Endothelial cell of hepatic sinusoid (primary cell): ENCODE measurements at regions not wholly inside any gene's neighbourhood (a gene's known extent, or its start where the extent isn't known, plus 50 kb on each side); places are given as distances from the start of the nearest gene placed in this dataset.

Experiments used
- in situ Hi-C: cut with HindIII; loops from 2 replicates; pipeline ENCODE4 v1.10.0; 2017; ENCODE audit warnings: low sequenced_read_pairs

DNA sequence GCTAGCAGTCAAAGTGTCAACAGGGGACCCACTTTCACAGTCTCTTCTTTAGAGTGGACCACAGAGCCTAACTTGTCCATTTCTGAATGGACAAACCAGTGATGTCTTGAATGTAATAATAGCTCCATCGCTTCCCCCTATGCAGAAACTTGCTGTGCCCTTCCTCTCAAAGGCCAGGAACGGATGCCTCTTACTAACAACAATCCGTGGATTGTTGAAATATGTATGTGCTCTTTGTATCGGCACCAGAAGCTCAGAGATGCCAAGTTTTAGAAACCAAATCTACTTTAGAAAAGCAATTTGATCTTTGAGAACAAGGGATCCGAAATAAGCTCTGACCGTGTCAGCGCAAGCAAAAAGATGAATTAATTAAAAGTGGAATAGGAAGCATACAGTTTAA lies 259.5 kb upstream of the POU2AF2 start:
- in situ Hi-C loops, result no loop called here

DNA sequence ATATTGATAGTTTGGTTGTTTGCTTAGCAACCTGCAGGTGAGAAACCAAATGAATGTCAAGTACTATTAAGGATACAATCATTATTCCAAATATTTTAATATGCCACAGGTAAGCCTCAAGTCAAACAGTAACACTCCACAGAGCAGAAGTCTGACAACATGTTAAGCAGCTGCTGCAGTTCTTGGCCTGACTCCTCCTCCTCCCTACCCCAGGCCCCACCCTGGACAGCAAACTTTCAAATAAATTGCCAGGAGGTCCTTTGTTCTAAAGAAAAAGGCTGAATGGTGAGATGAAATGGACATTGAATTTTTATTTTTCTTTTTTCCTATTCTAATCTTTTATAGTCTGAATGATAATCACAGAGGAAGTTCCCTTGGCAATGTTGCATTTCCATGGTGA lies 260.0 kb upstream of the POU2AF2 start:
- in situ Hi-C loops, result no loop called here

GRCh38 chr11:110984693-110985092 lies 260.8 kb upstream of the POU2AF2 start:
- in situ Hi-C loops, result no loop called here

GRCh38 chr11:110984147-110984546 lies 261.4 kb upstream of the POU2AF2 start:
- in situ Hi-C loops, result no loop called here

DNA sequence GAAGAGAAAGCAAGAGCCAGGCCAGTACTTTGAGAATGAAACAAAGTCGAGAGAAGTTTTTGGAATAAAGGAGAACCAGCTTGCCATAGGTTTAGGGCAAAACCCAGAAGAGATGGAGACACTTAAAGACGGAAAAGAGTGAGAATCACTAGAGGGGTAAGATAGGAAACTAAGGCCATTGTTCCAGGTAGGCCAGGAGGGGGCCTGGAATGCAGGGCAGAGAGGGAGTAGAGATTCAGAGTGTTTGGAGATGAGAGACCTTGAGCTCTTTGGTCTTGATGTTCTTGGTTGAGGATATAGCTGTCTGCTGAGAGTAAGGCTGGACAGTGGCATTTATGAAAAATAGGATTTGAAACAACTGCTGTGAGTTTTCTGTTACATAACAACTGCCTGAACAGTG lies 263.3 kb upstream of the POU2AF2 start:
- in situ Hi-C loops, result no loop called here

DNA sequence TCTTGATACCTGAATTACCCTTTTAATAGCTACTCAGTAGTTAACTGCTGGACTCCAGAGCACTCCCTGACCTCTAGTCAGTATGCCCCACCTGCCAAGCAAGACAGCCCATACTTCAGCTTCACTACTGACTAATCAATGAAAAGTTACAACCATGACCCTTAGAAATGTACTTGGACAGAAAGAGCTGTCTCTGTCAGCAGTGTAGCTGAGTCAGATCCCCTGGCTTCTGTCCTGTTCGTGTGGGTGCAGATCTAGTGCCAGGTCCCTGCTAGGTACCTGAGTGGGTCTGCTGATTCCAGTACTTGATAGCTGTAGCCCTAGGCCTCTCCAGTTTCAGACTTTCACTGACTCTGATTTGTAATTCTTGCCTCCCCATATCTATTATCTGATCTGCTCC lies 265.8 kb upstream of the POU2AF2 start:
- in situ Hi-C loops, result no loop called here

DNA sequence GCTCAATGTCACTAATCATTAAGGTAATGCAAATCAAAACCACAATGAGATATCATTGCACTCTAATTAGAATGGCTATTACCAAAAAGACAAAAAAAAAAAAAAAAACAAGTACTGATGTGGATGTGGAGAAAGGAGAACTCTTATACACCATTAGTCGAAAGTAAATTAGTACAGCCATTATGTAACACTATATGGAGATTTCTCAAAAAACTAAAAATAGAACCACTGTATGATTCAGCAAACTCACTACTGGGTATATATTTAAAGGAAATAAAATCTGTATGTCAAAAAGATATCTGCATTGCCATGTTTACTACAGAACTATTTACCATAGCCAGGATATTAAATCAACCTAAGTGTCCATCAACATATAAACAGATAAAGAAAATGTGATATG lies 265.4 kb upstream of the ARHGAP20 start:
- in situ Hi-C loops, result no loop called here

DNA sequence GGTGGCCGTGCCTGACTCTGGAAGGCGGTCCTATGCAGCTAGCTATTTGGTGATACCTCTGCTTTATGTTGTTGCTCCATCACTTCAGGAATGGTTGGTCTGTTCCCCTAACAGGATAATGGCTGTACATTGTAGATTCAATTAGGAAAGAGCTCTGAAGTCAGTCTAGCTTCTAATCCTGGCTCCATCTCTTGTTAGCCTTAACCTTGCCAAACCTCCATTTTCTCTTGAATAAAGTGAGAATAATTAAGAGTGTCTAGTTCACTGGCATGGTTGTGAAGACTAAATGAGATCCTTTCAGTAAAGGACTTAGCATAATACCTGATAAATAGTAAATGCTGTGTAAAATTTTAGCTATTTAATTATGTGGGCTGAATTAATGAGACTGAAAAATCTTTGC lies 262.5 kb upstream of the ARHGAP20 start:
- in situ Hi-C loops, result no loop called here

DNA sequence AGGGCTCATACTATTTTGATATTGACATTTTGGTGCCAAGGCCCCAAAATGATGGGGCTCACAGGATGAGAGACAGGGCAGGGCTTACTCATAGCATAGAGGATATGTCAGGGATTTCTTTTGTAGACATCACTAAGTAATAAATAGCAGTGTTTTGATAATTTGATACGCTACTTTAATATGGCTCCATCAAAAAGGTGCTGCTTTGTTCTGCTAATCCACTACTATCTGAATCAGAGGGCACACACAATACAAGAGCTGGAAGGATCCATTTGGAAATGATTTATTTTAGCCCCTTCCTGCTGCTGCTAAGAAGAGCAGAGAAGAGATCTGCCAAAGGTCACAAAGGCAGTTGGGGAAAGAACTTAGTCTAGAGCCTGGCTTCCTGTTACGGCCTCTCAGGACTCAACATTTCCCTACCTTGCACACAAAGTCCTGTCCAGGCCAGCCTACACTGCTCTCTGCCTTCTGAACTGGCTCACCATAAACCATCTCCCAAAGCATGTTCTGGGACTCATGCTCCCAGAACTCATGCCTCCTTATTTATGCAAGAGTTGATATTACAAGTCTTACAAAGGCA lies 261.3 kb upstream of the ARHGAP20 start:
- in situ Hi-C loops, result no loop called here

DNA sequence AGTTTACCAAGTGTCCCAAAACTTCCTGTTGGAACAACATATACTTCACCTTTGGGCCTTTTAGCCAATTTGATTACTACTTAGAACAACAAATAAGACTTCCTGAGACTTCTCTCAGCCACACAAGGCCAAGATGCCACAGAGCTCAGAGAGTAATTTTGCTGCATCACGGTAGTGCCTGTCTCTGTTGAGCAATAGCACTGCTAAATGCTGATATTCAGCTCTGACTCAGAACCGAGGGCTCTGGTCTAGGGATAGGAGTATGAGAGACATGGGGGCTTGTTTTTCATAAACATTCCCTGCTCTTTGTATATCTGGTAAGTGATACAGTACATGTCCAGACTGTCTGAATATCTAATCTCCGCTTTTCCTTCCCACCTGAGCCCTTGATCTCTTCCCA lies 260.4 kb upstream of the ARHGAP20 start:
- in situ Hi-C loops, result no loop called here

DNA sequence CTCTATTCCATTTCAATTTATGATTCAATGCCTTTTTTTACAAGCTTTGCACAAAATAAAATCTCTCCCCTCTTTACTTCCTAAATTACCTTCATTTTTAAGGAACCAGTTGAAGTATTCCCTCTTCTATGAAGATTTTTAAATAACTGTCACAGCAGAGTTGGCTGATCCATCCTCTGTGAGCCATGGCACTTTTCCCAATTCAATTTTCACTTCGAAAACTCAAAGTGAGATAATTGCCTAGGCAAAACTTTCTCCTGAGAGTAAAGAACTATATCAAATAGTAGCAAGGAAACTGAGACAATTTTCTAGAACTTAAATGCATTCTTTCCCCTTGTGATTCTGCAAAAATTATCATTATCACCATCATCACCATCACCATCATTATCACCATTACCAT lies 259.9 kb upstream of the ARHGAP20 start:
- in situ Hi-C loops, result no loop called here

- in situ Hi-C loops, result no loop called here
These were observed 258.9 kb upstream of the ARHGAP20 start for GRCh38 chr11:110971140-110971539.

- in situ Hi-C loops, result no loop called here
These were observed 256.3 kb upstream of the ARHGAP20 start for GRCh38 chr11:110968348-110969062.

DNA sequence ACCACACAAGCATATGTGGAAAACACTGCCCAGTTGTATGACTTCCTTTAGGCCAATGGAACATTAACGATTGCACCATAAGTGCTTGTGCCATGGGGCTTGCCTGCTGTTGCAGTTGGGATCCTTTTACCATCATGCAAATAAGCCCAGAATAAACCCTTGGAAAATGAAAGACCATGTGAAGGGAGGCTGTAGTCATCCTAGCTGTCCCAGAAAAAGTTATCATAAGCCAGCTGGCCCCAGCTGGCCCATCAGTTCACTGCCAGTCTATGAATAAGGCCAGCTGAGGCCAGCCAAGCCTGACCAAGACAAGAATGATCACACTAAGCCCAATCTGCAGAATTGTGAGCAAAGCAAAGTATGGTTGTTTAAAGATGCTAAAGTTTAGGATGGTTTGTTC lies 253.9 kb upstream of the ARHGAP20 start:
- in situ Hi-C loops, result no loop called here

DNA sequence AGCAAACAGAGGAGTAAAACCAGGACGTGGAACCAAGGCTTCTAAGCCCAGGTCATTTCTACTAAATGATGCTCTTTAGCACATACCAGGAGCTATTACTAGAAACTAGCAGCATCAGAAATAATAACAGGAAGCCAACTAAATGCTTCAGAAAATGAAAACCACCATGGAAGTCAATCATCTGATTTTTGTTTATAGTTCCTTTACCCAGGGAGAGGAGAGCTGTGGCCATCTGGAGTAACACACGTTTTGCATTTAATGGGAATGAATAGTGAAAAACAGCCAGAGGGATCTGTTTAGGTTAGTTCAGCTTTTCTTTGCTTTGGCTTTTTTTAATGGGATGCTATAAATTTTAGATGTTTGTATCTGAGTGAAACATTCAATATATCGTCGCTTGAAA lies 250.7 kb upstream of the ARHGAP20 start:
- in situ Hi-C loops, result no loop called here

- in situ Hi-C loops, result no loop called here
These were observed 247.9 kb upstream of the ARHGAP20 start for GRCh38 chr11:110960167-110960566.

- in situ Hi-C loops, result no loop called here
These were observed 246.0 kb upstream of the ARHGAP20 start for GRCh38 chr11:110958216-110958615.

GRCh38 chr11:110955776-110956175 lies 243.5 kb upstream of the ARHGAP20 start:
- in situ Hi-C loops, result no loop called here

- in situ Hi-C loops, result no loop called here
These were observed 239.8 kb upstream of the ARHGAP20 start for GRCh38 chr11:110951950-110952503.

- in situ Hi-C loops, result no loop called here
These were observed 239.1 kb upstream of the ARHGAP20 start for GRCh38 chr11:110951037-110951949.

- in situ Hi-C loops, result no loop called here
These were observed 235.9 kb upstream of the ARHGAP20 start for GRCh38 chr11:110948112-110948511.

DNA sequence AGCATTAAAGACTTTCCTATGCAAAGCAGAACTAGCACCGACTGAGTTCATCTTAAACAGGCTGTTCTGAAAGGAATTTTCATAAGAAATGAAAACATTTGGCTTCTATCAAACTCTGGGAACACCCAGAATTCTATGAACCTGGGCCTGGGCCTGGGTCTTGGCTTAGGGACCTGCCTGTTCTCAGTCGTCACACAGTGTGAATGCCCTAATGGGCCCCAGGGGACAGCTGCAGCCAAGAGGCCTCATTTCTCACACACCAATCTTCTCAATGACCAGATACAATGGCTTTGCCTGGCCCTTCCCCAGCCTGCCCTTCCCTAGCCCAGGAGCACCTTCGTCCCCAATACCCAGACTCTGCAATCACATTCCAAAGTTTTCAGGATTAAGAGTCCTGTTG lies 234.9 kb upstream of the ARHGAP20 start:
- in situ Hi-C loops, result no loop called here
